ENCODE measurements at regions not wholly inside any gene's neighbourhood (a gene's known extent, or its start where the extent isn't known, plus 50 kb on each side); places are given as distances from the start of the nearest gene placed in this dataset.

GRCh38 chr10:63738410-63738809, 217.2 kb downstream of the REEP3 start:
- TF ChIP-seq POLR2AphosphoS5 (IDR thresholded peaks at IDR 0.05): no peak
- TF ChIP-seq, protein P1, sequence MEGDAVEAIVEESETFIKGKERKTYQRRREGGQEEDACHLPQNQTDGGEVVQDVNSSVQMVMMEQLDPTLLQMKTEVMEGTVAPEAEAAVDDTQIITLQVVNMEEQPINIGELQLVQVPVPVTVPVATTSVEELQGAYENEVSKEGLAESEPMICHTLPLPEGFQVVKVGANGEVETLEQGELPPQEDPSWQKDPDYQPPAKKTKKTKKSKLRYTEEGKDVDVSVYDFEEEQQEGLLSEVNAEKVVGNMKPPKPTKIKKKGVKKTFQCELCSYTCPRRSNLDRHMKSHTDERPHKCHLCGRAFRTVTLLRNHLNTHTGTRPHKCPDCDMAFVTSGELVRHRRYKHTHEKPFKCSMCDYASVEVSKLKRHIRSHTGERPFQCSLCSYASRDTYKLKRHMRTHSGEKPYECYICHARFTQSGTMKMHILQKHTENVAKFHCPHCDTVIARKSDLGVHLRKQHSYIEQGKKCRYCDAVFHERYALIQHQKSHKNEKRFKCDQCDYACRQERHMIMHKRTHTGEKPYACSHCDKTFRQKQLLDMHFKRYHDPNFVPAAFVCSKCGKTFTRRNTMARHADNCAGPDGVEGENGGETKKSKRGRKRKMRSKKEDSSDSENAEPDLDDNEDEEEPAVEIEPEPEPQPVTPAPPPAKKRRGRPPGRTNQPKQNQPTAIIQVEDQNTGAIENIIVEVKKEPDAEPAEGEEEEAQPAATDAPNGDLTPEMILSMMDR (IDR thresholded peaks at IDR 0.05): no peak
- no peak for TF ChIP-seq EP300 (IDR thresholded peaks at IDR 0.05)
